ENCODE measurements at regions not wholly inside any gene's neighbourhood (a gene's known extent, or its start where the extent isn't known, plus 50 kb on each side); places are given as distances from the start of the nearest gene placed in this dataset.

DNA sequence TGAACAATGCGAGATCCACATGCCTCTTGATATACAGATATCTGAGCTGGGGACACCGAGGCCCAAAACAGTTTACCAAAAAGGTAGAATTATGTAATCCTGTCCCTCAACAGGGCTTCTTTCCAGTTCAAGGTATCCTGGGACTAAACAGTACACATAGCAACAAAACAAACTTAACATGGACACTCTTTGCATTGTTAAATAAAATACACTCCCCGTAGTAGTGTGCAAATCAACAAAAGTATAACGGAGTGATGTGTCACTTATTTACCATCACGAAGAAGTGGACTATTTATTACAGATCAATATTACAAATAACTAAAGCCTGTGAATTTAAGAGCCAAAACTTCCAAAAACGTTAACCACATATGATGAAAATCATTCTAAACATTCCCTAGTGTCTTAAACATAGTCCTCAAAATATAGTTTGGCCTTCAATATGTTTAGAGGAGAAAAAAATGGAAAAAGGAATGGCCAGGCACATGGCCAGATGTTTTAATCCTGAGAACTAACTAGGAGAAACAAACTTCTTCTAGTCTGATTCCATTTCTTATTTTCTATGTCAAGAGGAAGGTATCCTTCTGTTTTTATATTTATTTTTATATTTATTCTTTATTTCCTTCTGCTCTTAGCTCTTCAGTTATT is 377.5 kb downstream of the OSR1 start:
- TF ChIP-seq, protein P1, sequence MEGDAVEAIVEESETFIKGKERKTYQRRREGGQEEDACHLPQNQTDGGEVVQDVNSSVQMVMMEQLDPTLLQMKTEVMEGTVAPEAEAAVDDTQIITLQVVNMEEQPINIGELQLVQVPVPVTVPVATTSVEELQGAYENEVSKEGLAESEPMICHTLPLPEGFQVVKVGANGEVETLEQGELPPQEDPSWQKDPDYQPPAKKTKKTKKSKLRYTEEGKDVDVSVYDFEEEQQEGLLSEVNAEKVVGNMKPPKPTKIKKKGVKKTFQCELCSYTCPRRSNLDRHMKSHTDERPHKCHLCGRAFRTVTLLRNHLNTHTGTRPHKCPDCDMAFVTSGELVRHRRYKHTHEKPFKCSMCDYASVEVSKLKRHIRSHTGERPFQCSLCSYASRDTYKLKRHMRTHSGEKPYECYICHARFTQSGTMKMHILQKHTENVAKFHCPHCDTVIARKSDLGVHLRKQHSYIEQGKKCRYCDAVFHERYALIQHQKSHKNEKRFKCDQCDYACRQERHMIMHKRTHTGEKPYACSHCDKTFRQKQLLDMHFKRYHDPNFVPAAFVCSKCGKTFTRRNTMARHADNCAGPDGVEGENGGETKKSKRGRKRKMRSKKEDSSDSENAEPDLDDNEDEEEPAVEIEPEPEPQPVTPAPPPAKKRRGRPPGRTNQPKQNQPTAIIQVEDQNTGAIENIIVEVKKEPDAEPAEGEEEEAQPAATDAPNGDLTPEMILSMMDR (IDR thresholded peaks at IDR 0.05): no peak
- no peak for TF ChIP-seq POLR2A (IDR thresholded peaks at IDR 0.05)

All from esophagus squamous epithelium (tissue), 4 donors.